K562 (cell line): ENCODE measurements at regions not wholly inside any gene's neighbourhood (a gene's known extent, or its start where the extent isn't known, plus 50 kb on each side); places are given as distances from the start of the nearest gene placed in this dataset.

Experiments
- CBX5 ChIP-seq: IDR thresholded peaks from 2 replicates; pipeline ENCODE4 v1.6.1; 2014; ENCODE audit warnings: low read depth, borderline replicate concordance
- CREB1 ChIP-seq, 2 experiments: sonication (generic) in 1 of 2; formaldehyde crosslinking in 1 of 2; IDR thresholded peaks; 2 replicates each; pipeline versions ENCODE4 v1.6.1 to v1.8.0; 2012 to 2022; ENCODE audit warnings: inconsistent platforms in 1 of 2, mild to moderate bottlenecking in 1 of 2, missing genetic modification reagents in 1 of 2, moderate library complexity in 1 of 2
- CSDE1 ChIP-seq, 2 experiments: fragments of 450-650 bp; IDR thresholded peaks; 2 replicates each; pipeline ENCODE4 v1.6.1; 2016; ENCODE audit warnings: mild to moderate bottlenecking in 1 of 2
- FOXM1 ChIP-seq, 2 experiments: fragments of 450-650 bp in 1 of 2; sonication (generic) in 1 of 2; formaldehyde crosslinking in 1 of 2; IDR thresholded peaks; 2 replicates each; pipeline versions ENCODE4 v1.6.1 to v1.9.0; 2017 to 2022; ENCODE audit warnings: low read depth in 2 of 2, mild to moderate bottlenecking in 2 of 2, missing genetic modification reagents in 1 of 2, moderate library complexity in 1 of 2
- GTF2A2 ChIP-seq: IDR thresholded peaks from 2 replicates; pipeline ENCODE4 v1.6.1; 2016; ENCODE audit warnings: mild to moderate bottlenecking, missing genetic modification characterization, missing compliant biosample characterization
- HNRNPK ChIP-seq: fragments of 200-400 bp; formaldehyde crosslinking; IDR thresholded peaks from one replicate; pipeline ENCODE4 v1.6.1; 2018; ENCODE audit warnings: mild to moderate bottlenecking, low read depth, low read length; ENCODE audit not compliant: poor library complexity, severe bottlenecking
- POLR2H ChIP-seq: IDR thresholded peaks from 2 replicates; pipeline ENCODE4 v1.6.1; 2016; ENCODE audit warnings: missing genetic modification characterization, low read depth, mild to moderate bottlenecking, control low read depth, missing compliant biosample characterization, moderate library complexity
- SRSF9 ChIP-seq: fragments of 200-400 bp; formaldehyde crosslinking; IDR thresholded peaks from 2 replicates; pipeline ENCODE4 v1.6.1; 2017; ENCODE audit warnings: low read depth, low read length, borderline replicate concordance
- THAP12 ChIP-seq: fragments of 250-450 bp; sonication (Bioruptor Pico); IDR thresholded peaks from 2 replicates; pipeline ENCODE4 v1.9.0; 2021; ENCODE audit warnings: mild to moderate bottlenecking, inconsistent platforms
- ZNF212 ChIP-seq: fragments of 450-650 bp; formaldehyde crosslinking; IDR thresholded peaks from 2 replicates; pipeline ENCODE4 v1.4.0; 2020; ENCODE audit warnings: mild to moderate bottlenecking
- ZNF444 ChIP-seq: fragments of 250-450 bp; sonication (Bioruptor Pico); IDR thresholded peaks from 2 replicates; pipeline ENCODE4 v1.4.0; 2020; ENCODE audit warnings: mild to moderate bottlenecking, moderate library complexity

DNA sequence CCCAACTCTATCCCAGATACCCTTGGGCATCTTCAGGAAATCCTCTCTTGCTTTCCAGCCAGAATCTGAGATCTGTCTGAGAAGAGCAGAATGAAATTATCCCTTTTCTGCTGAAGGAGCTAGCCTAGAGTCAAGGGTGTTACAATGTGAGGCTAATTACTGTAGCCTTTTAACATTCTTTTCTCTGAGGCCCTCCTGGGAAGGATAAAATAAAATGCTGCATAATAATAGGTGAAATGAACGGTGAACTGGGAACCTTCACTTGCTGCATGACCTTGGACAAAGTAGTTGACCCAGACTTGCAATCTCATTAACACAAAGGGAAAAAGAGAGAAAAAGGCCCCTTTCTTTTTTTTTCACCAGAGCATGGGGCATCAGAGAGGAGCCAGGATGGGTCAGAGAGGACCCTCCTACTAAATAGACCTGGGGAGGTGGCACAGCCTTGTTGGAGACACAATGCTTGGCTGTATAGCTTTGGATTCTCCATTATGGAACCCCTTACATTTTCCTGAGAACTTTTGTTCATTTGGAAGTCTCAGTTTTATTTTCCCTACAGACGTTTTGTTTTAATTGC is 137.0 kb upstream of the LIPC start (continued):
- TF ChIP-seq THAP12 (CRISPR knock-in tag) (no peak), ZNF212 (CRISPR knock-in tag) (no peak), FOXM1 (IDR thresholded peaks at IDR 0.05; ENCODE audit: low read depth) (no peak), FOXM1 (CRISPR knock-in tag; IDR thresholded peaks at IDR 0.05; ENCODE audit: low read depth) (no peak), CREB1 (IDR thresholded peaks at IDR 0.05) (no peak), CREB1 (CRISPR knock-in tag; IDR thresholded peaks at IDR 0.05) (no peak), GTF2A2 (no peak), CBX5 (no peak), CSDE1 (IDR thresholded peaks at IDR 0.05) (no peak), ZNF444 (CRISPR knock-in tag) (no peak), POLR2H (tag) (no peak), HNRNPK (no peak), SRSF9 (no peak)
